Spleen (tissue), 7 donors: ENCODE measurements at regions not wholly inside any gene's neighbourhood (a gene's known extent, or its start where the extent isn't known, plus 50 kb on each side); places are given as distances from the start of the nearest gene placed in this dataset.

Experiments used
- POLR2A ChIP-seq, 3 donors: fragments of 450-650 bp; IDR thresholded peaks; one replicate each; pipeline ENCODE4 v1.5.1; 2017; ENCODE audit warnings: antibody characterized with exemption in 3 of 3, mild to moderate bottlenecking in 1 of 3
- TF ChIP-seq, protein P1 (sequence below), 11 experiments: fragments of 200-600 bp in 7 of 11; fragments of 450-650 bp in 4 of 11; sonication (generic) in 4 of 11; IDR thresholded peaks in 8 of 11; conservative IDR thresholded peaks in 3 of 11; 1 replicate in 7 of 11; 2 replicates in 4 of 11; pipeline versions ENCODE4 v1.4.0 to v1.8.0; 2016 to 2021; ENCODE audit warnings: antibody characterized with exemption in 11 of 11, inconsistent platforms in 4 of 11, mild to moderate bottlenecking in 1 of 11
- donor health status: DM: no; HTN: no; CAD: no; lungs with moderate emphysema.
- donor health status: DM: no; HTN: no; CAD: no.
- donor health status: DM: no; HTN: no; CAD: no.

DNA sequence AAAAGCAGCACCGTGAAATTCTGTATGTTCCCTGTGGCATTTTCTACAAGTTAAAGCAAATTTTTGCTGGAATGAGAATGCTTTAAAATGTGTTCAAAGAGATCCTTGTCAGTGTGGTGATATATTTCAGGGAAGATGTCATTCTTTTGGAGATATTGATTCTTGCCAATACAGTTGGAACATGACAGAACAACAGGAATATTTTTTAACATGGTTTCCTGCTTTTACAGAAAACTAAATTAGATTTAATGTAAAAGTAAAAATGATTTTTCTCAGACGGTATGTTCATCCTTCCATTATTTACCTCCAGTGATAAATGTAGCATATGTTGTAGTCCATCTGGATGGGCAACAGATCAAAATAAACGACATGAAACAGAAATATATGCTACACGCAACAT, 474.8 kb downstream of the TMA16 start:
- TF ChIP-seq, protein P1, sequence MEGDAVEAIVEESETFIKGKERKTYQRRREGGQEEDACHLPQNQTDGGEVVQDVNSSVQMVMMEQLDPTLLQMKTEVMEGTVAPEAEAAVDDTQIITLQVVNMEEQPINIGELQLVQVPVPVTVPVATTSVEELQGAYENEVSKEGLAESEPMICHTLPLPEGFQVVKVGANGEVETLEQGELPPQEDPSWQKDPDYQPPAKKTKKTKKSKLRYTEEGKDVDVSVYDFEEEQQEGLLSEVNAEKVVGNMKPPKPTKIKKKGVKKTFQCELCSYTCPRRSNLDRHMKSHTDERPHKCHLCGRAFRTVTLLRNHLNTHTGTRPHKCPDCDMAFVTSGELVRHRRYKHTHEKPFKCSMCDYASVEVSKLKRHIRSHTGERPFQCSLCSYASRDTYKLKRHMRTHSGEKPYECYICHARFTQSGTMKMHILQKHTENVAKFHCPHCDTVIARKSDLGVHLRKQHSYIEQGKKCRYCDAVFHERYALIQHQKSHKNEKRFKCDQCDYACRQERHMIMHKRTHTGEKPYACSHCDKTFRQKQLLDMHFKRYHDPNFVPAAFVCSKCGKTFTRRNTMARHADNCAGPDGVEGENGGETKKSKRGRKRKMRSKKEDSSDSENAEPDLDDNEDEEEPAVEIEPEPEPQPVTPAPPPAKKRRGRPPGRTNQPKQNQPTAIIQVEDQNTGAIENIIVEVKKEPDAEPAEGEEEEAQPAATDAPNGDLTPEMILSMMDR (IDR thresholded peaks at IDR 0.05 in 8 of 11, conservative IDR thresholded peaks at IDR 0.05 in 3 of 11): no peak
- no peak for TF ChIP-seq POLR2A (IDR thresholded peaks at IDR 0.05)
